OCI-LY1 (cell line): ENCODE measurements at regions not wholly inside any gene's neighbourhood (a gene's known extent, or its start where the extent isn't known, plus 50 kb on each side); places are given as distances from the start of the nearest gene placed in this dataset.

Experiments used
- CTCF ChIP-seq: fragments of 200-600 bp; sonication (generic), shearing (Covaris generic); IDR thresholded peaks from 2 replicates; pipeline ENCODE4 v1.5.1; 2017; ENCODE audit warnings: mild to moderate bottlenecking, antibody characterized with exemption, low read length, moderate library complexity, mixed read lengths
- EZH2 ChIP-seq: fragments of 200-600 bp; sonication (generic), shearing (Covaris generic); IDR thresholded peaks from 2 replicates; pipeline ENCODE4 v1.8.0; 2017; ENCODE audit warnings: borderline replicate concordance, mixed run types, mild to moderate bottlenecking, antibody characterized with exemption, low read length, moderate library complexity, mixed read lengths

GRCh38 chr2:236761358-236761757 is 191.7 kb downstream of the ACKR3 start:
- no peak for TF ChIP-seq CTCF
- no peak for TF ChIP-seq EZH2
